ENCODE measurements at regions not wholly inside any gene's neighbourhood (a gene's known extent, or its start where the extent isn't known, plus 50 kb on each side); places are given as distances from the start of the nearest gene placed in this dataset.

DNA sequence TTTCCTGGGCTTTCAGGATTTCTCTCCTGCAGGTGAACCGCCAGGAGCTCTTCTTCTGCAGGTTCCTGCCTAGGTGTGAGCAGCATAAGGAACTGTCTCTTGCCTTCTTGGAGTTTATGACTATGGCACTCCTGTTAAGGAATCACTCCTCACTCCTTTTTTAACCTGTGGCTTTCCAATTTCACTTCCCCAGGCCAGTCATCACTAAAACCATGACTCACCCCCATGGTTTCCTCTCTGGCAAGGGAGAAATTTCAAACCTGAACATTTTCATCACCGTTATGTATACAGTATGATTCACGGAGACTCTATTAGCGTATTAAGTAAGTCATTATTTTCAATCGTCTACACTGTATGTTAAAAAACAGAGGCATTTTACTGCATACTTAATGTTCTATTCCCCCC, 78.2 kb upstream of the ARID1B start:
- DNase-seq (ENCODE audit: low spot score): no peak

DNA sequence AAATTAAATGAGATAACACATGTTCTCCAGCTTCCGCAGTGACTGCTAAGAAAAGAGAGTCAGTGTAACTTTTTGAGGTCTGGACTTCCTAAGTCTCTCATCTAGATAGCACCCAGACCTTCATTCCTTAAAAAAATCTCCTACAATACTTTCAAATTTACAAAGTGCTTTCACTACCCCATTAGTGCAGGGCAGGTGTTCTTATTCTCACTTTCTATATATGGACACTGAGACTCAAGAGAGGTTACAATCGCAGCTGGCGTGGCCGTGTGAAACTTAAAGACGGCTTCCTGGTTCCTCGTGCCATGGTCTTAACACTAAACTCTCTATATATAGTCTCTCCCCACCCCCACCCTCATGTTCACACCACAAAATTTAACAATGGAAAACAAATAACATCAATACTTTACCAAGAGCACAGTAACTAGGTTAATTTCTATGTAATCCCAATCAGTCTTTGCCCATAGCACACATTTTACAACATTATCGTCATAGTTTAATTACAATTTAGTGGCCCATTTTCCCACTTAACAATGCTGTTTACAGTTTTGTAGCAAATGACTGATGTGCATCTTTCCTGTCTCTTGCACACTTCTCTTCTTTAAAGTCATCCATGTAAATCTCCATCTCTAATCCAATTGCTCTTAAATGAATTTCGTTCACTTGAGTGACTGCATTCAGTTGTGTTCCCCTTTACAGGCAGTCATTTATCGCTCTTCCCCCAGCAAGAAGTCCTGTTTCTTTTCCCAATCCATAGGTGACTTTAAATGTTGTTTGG, 78.8 kb upstream of the ARID1B start:
- Mint-ChIP-seq H3K4me1 (ENCODE audit: low read depth) (peaks cover 27% of the 10 kb centered on the region), H3K36me3 (ENCODE audit: low read depth) (no peaks in the 10 kb centered on the region), H3K27me3 (ENCODE audit: low read depth) (no peaks in the 10 kb centered on the region), H3K4me3 (ENCODE audit: unreplicated experiment) (no peak overlapping the region), H3K27ac (ENCODE audit: unreplicated experiment) (peak overlapping the region; percentile 11), H3K9me3 (ENCODE audit: low read depth) (no peaks in the 10 kb centered on the region)
- no peak for DNase-seq (ENCODE audit: low spot score)
- TF ChIP-seq, protein P1, sequence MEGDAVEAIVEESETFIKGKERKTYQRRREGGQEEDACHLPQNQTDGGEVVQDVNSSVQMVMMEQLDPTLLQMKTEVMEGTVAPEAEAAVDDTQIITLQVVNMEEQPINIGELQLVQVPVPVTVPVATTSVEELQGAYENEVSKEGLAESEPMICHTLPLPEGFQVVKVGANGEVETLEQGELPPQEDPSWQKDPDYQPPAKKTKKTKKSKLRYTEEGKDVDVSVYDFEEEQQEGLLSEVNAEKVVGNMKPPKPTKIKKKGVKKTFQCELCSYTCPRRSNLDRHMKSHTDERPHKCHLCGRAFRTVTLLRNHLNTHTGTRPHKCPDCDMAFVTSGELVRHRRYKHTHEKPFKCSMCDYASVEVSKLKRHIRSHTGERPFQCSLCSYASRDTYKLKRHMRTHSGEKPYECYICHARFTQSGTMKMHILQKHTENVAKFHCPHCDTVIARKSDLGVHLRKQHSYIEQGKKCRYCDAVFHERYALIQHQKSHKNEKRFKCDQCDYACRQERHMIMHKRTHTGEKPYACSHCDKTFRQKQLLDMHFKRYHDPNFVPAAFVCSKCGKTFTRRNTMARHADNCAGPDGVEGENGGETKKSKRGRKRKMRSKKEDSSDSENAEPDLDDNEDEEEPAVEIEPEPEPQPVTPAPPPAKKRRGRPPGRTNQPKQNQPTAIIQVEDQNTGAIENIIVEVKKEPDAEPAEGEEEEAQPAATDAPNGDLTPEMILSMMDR (IDR thresholded peaks at IDR 0.05): no peak

More for the DNA sequence above, 78.2 kb upstream of the ARID1B start:
- TF ChIP-seq, protein P1 (IDR thresholded peaks at IDR 0.05): no peak
- Mint-ChIP-seq H3K4me3 (ENCODE audit: unreplicated experiment) (no peak overlapping the region), H3K27ac (ENCODE audit: unreplicated experiment) (peak overlapping the region; percentile 11), H3K9me3 (ENCODE audit: low read depth) (no peaks in the 10 kb centered on the region), H3K27me3 (ENCODE audit: low read depth) (no peaks in the 10 kb centered on the region), H3K36me3 (ENCODE audit: low read depth) (no peaks in the 10 kb centered on the region), H3K4me1 (ENCODE audit: low read depth) (peaks cover 30% of the 10 kb centered on the region)

DNA sequence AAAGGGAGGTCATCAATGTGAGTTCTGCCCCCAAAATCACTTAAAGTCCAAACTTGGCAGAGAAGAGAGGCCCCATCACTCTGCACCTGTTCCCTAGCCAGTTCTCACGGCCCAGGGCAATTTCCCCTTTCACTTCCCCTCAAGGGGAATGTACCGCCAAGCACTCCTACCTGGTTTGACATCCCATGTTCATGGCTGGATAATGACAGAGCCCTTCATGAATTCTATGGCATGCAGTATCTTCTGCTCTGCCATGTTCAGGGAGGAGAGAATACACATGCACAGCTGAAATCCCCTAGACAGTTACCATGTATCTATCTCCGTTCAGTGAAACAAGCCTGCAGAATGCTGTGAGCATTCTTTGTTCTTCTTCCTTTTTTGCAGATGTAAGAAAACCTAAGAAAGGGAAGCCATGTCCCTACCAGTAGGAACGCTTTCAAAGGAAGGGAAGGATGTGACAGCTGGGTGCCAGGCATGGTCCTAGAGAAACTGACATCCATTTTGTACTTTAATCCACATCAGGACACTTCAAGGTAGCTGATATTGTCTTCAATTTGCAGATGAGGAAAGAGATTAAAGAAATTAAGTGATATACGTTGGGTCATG, 79.8 kb upstream of the ARID1B start:
- peaks cover 27% of the 10 kb centered on the region for H3K4me1 Mint-ChIP-seq (ENCODE audit: low read depth)

DNA sequence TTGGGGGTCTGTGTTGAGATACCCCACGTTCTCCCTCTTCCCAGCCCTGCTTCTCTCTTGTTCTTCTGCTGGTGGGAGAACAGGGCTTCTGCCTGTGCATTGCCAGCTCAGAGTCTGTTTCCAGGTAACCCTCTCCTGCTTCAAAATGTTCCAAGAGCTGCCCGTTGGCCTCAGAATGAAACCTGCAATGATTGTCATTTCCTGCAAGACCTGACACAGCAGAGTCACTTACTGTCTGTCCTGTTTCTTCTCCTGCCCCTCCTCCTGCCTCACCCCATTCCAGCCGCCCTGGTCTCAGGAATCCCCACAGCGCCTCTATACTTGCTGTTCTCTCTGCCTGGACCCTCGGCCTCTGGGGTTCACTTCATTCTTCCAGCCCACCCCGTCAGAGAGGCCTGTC, 81.4 kb upstream of the ARID1B start:
- H3K4me3 Mint-ChIP-seq (ENCODE audit: unreplicated experiment): no peak overlapping the region
- TF ChIP-seq, protein P1 (IDR thresholded peaks at IDR 0.05): no peak
- H3K4me1 Mint-ChIP-seq (ENCODE audit: low read depth): peaks cover 22% of the 10 kb centered on the region
- no peak overlapping the region for H3K27ac Mint-ChIP-seq (ENCODE audit: unreplicated experiment)
- no peaks in the 10 kb centered on the region for H3K9me3 Mint-ChIP-seq (ENCODE audit: low read depth)
- DNase-seq (ENCODE audit: low spot score): no peak
- no peaks in the 10 kb centered on the region for H3K36me3 Mint-ChIP-seq (ENCODE audit: low read depth)
- no peaks in the 10 kb centered on the region for H3K27me3 Mint-ChIP-seq (ENCODE audit: low read depth)

More for the DNA sequence above, 79.8 kb upstream of the ARID1B start:
- Mint-ChIP-seq H3K27me3 (ENCODE audit: low read depth) (no peaks in the 10 kb centered on the region), H3K9me3 (ENCODE audit: low read depth) (no peaks in the 10 kb centered on the region), H3K27ac (ENCODE audit: unreplicated experiment) (no peak overlapping the region), H3K4me3 (ENCODE audit: unreplicated experiment) (no peak overlapping the region), H3K36me3 (ENCODE audit: low read depth) (no peaks in the 10 kb centered on the region)
- TF ChIP-seq, protein P1 (IDR thresholded peaks at IDR 0.05): no peak
- DNase-seq (ENCODE audit: low spot score): no peak

DNA sequence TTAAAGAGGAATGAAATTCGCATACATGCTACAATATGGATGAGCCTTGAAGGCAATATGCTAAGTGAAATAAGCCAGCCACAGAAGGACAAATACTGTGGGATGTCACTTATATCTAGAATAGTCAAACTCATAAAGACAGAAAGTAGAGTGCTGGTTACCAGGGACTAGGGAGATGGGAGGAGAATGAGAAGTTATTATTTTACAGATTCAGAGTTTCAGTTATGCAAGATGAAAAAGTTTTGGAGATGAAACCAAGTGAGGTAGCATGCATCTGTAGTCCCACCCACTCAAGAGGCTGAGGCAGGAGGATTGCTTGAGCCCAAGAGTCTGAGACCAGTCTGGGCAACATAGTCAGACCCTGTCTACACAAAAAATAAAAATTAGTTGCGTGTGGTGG, 82.5 kb upstream of the ARID1B start:
- TF ChIP-seq, protein P1 (IDR thresholded peaks at IDR 0.05): no peak
- Mint-ChIP-seq H3K9me3 (ENCODE audit: low read depth) (no peaks in the 10 kb centered on the region), H3K36me3 (ENCODE audit: low read depth) (no peaks in the 10 kb centered on the region), H3K4me1 (ENCODE audit: low read depth) (peaks cover 11% of the 10 kb centered on the region), H3K4me3 (ENCODE audit: unreplicated experiment) (no peak overlapping the region), H3K27ac (ENCODE audit: unreplicated experiment) (no peak overlapping the region), H3K27me3 (ENCODE audit: low read depth) (no peaks in the 10 kb centered on the region)
- DNase-seq (ENCODE audit: low spot score): no peak
